ENCODE measurements at regions not wholly inside any gene's neighbourhood (a gene's known extent, or its start where the extent isn't known, plus 50 kb on each side); places are given as distances from the start of the nearest gene placed in this dataset.
A peak's percentile ranks its signal among the peaks of the same experiment; 100 is the strongest.

DNA sequence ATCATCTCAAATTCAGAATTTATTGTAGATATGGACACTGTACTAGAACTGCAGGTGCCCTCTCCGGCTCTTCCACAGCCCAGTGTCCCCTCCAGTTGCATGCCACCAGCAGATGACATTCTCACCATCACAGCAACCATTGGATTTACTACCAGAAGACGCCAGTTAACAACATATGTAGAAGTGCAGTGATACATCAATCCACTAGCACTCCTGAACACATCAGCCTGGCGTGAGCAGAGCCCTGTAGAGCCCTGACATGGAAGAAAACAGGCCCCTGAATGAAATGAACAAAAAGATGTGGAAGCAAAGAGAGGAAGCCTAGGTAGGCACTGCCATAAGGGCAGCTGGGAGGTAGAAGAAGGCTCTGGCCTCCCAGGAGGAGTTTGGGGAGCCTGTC lies 73.1 kb upstream of the GALNT2 start:
- TF ChIP-seq, protein P1, sequence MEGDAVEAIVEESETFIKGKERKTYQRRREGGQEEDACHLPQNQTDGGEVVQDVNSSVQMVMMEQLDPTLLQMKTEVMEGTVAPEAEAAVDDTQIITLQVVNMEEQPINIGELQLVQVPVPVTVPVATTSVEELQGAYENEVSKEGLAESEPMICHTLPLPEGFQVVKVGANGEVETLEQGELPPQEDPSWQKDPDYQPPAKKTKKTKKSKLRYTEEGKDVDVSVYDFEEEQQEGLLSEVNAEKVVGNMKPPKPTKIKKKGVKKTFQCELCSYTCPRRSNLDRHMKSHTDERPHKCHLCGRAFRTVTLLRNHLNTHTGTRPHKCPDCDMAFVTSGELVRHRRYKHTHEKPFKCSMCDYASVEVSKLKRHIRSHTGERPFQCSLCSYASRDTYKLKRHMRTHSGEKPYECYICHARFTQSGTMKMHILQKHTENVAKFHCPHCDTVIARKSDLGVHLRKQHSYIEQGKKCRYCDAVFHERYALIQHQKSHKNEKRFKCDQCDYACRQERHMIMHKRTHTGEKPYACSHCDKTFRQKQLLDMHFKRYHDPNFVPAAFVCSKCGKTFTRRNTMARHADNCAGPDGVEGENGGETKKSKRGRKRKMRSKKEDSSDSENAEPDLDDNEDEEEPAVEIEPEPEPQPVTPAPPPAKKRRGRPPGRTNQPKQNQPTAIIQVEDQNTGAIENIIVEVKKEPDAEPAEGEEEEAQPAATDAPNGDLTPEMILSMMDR (IDR thresholded peaks at IDR 0.05; ENCODE audit: low read depth, low read length), result no peak
- TF ChIP-seq POLR2A (IDR thresholded peaks at IDR 0.05; ENCODE audit: extremely low read depth, insufficient read length), result no peak
- TF ChIP-seq MYC (IDR thresholded peaks at IDR 0.05; ENCODE audit: low read depth, low read length), result no peak
- TF ChIP-seq, protein P2, sequence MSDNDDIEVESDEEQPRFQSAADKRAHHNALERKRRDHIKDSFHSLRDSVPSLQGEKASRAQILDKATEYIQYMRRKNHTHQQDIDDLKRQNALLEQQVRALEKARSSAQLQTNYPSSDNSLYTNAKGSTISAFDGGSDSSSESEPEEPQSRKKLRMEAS (IDR thresholded peaks at IDR 0.05; ENCODE audit: low read depth, low read length), result no peak
- DNase-seq (ENCODE audit: low read depth), result no peak
- H3K4me3 ChIP-seq (ENCODE audit: low read depth, low read length), result no peak overlapping the region

DNA sequence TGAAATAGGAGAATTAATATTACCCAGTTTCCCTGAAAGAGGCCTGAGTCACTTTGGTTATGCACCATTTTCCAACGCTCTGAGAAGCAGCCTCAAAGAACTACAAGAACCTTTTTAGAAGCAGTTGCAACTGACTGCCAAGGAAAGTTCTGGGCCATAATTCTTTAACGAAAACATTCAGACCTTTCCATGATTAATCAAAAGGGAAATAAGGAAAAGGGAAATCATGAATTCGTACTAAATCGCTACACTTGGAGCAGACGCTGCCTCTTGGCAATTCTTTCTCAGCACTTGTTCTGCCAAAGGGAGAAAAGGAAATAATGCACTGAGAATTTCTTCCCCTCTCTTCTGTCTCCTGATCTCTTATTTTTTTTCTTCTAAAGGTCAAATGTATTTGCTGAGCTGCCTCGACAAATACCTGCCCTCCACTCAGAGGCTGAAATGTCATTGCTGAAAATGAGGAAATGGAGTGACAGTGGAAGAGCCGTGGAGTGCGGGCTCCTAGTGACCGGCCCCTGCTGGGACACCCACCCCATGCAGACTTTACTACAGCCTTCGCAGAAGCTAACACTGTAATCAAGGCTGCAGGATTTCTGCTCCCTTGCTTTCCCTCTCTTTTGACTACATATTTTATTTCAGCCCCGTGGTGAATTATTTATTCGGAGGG lies 67.9 kb upstream of the GALNT2 start:
- no peak for DNase-seq (ENCODE audit: low read depth)
- H3K4me3 ChIP-seq (ENCODE audit: low read depth, low read length), result no peak overlapping the region
- TF ChIP-seq, protein P2 (IDR thresholded peaks at IDR 0.05; ENCODE audit: low read depth, low read length), result no peak
- TF ChIP-seq POLR2A (IDR thresholded peaks at IDR 0.05; ENCODE audit: extremely low read depth, insufficient read length), result no peak
- TF ChIP-seq MYC (IDR thresholded peaks at IDR 0.05; ENCODE audit: low read depth, low read length), result no peak
- TF ChIP-seq, protein P1 (IDR thresholded peaks at IDR 0.05; ENCODE audit: low read depth, low read length), result no peak

DNA sequence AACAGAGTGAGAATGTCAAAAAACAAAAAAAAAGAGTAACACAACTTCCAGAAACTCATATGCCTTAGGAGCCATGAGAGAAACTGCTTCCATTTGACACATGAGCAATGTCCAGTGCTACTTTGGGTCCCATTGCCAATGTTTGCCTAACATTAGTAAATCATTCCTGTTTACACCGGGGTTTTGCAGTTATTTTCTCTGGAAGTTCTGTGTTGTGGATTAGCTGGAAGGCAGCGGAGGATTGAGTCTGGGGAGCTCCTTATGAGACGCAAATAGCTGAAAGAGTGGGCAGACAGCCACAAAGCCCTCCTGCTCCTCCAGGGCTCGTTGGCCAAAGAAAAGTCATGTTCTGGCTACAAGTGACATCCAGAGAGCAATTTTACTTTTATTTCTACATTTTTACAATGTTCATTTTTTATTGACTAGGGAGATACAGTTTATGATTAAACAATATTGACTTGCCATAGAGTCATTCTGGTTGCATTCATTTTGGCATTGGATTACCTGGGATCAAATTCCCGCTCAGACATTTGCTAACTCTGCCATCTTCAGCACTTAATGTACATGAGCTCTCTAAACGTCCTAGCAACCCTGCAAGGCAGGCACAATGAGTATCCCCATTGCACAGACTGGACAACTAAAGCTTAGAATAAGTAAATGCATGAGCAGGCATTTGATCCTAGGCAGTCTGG lies 66.4 kb upstream of the GALNT2 start:
- H3K4me3 ChIP-seq (ENCODE audit: low read depth, low read length), result no peak overlapping the region
- DNase-seq (ENCODE audit: low read depth), result no peak
- TF ChIP-seq MYC (IDR thresholded peaks at IDR 0.05; ENCODE audit: low read depth, low read length) (no peak), POLR2A (IDR thresholded peaks at IDR 0.05; ENCODE audit: extremely low read depth, insufficient read length) (no peak)
- TF ChIP-seq, protein P1 (IDR thresholded peaks at IDR 0.05; ENCODE audit: low read depth, low read length), result no peak
- TF ChIP-seq, protein P2 (IDR thresholded peaks at IDR 0.05; ENCODE audit: low read depth, low read length), result no peak

DNA sequence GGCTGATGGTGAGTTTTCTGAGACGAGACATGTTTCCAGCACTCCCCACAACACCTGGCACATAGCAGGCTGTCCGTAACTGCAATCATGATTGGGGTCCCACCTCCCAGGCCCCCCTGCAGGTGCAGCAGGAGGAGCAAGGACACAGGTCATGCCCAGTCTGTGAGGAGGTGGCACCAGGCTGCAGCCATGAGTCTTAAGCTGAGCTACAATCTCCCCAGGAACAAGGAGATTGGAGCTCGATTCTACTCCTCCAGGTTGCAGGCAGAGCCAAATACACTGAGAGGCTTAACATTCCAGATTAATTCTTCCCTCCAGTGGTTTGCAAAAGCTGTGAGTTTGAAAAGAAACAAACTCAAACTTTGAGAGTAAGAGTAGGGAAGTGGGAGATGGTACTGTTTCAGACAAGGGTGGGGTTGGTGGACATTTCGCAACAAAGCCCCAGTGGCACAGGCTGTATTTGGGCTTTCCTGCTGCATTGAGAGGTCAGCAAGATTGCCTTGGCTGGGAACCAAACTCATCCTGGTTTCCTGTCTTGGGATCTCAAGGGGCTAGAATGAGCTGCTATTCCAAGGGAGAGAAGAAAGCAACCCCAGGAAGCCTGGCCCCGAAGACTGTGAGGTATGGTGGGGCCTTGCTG lies 64.8 kb upstream of the GALNT2 start:
- TF ChIP-seq, protein P1 (IDR thresholded peaks at IDR 0.05; ENCODE audit: low read depth, low read length), result no peak
- TF ChIP-seq POLR2A (IDR thresholded peaks at IDR 0.05; ENCODE audit: extremely low read depth, insufficient read length) (no peak), MYC (IDR thresholded peaks at IDR 0.05; ENCODE audit: low read depth, low read length) (no peak)
- TF ChIP-seq, protein P2 (IDR thresholded peaks at IDR 0.05; ENCODE audit: low read depth, low read length), result no peak
- peak; percentile 48 for DNase-seq (ENCODE audit: low read depth)
- H3K4me3 ChIP-seq (ENCODE audit: low read depth, low read length), result no peak overlapping the region

DNA sequence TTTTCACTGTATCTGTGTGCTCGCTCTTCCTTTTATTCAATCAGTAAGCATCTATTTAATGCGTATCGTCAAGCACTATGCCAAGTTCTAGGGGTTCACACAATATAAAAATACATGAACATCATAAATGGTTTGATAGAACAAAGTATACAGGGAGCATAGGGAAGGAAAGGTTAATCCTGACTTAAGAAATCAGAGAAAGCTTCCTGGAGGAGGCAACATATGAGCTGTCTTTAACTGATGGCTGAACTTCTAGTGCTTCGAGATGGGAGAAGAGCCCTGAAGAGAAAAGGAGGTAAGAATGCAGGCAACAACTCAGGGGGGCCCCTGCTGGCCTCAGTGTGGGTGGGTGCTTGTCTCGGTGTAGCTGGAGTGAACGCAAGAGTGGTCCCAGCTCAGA lies 63.6 kb upstream of the GALNT2 start:
- DNase-seq (ENCODE audit: low read depth), result no peak
- H3K4me3 ChIP-seq (ENCODE audit: low read depth, low read length), result no peak overlapping the region
- TF ChIP-seq, protein P1 (IDR thresholded peaks at IDR 0.05; ENCODE audit: low read depth, low read length), result no peak
- TF ChIP-seq, protein P2 (IDR thresholded peaks at IDR 0.05; ENCODE audit: low read depth, low read length), result no peak
- TF ChIP-seq MYC (IDR thresholded peaks at IDR 0.05; ENCODE audit: low read depth, low read length), result no peak
- TF ChIP-seq POLR2A (IDR thresholded peaks at IDR 0.05; ENCODE audit: extremely low read depth, insufficient read length), result no peak

Measured in NB4 (cell line).